SU-DHL-6 (cell line): ENCODE measurements at regions not wholly inside any gene's neighbourhood (a gene's known extent, or its start where the extent isn't known, plus 50 kb on each side); places are given as distances from the start of the nearest gene placed in this dataset.

Experiments used
- H2AFZ ChIP-seq: fragments of 200-600 bp; sonication (generic); 2 replicates; pipeline ENCODE4 v1.6.1; 2014; ENCODE audit warnings: low read depth, mild to moderate bottlenecking, moderate library complexity, mixed read lengths, antibody characterized with exemption, low read length; ENCODE audit not compliant: severe bottlenecking
- H3F3A ChIP-seq: fragments of 200-600 bp; shearing (Covaris generic); 2 replicates; pipeline ENCODE4 v1.6.0; 2016; ENCODE audit warnings: antibody characterized with exemption, mild to moderate bottlenecking; ENCODE audit not compliant: insufficient read depth
- H3K27ac ChIP-seq: fragments of 200-600 bp; sonication (generic); 2 replicates; pipeline ENCODE4 v1.5.1; 2016; ENCODE audit warnings: low read depth, mild to moderate bottlenecking, low read length, moderate library complexity, mixed read lengths
- H3K27me3 ChIP-seq: fragments of 200-600 bp; sonication (generic), shearing (Covaris generic); 2 replicates; pipeline ENCODE4 v1.6.0; 2014; ENCODE audit warnings: mild to moderate bottlenecking, low read length
- H3K36me3 ChIP-seq: fragments of 200-600 bp; sonication (generic); 2 replicates; pipeline ENCODE4 v1.6.1; 2014; ENCODE audit warnings: mild to moderate bottlenecking, low read length, mixed read lengths
- H3K4me2 ChIP-seq: fragments of 300-600, 200-600 bp; shearing (Covaris generic), sonication (generic); 2 replicates; pipeline ENCODE4 v1.6.0; 2014; ENCODE audit warnings: low read length, low read depth, mild to moderate bottlenecking; ENCODE audit not compliant: poor library complexity, severe bottlenecking
- H3K4me3 ChIP-seq: fragments of 200-600 bp; sonication (generic); 2 replicates; pipeline ENCODE4 v1.5.1; 2014; ENCODE audit warnings: antibody characterized with exemption, low read length, mild to moderate bottlenecking, mixed read lengths; ENCODE audit not compliant: insufficient read depth, poor library complexity, severe bottlenecking
- H3K79me2 ChIP-seq: fragments of 200-600 bp; sonication (generic); 2 replicates; pipeline ENCODE4 v1.6.1; 2014; ENCODE audit warnings: mild to moderate bottlenecking, low read length, moderate library complexity; ENCODE audit not compliant: insufficient read depth
- H3K9ac ChIP-seq: fragments of 200-600 bp; sonication (generic); 2 replicates; pipeline ENCODE4 v1.7.0; 2014; ENCODE audit warnings: mild to moderate bottlenecking, low read length
- H3K9me2 ChIP-seq: fragments of 200-600 bp; sonication (generic); replicated peaks from 2 replicates; pipeline ENCODE4 v1.6.1; 2014; ENCODE audit warnings: low read length; ENCODE audit not compliant: insufficient read depth
- H3K9me3 ChIP-seq: fragments of 200-600 bp; sonication (generic); 2 replicates; pipeline ENCODE4 v1.6.1; 2014; ENCODE audit warnings: low read length, mixed read lengths; ENCODE audit not compliant: insufficient read depth
- H4K20me1 ChIP-seq: fragments of 200-600 bp; sonication (generic); 2 replicates; pipeline ENCODE4 v1.6.1; 2014; ENCODE audit warnings: low read depth, mild to moderate bottlenecking, antibody characterized with exemption, low read length, moderate library complexity, mixed read lengths
- EZH2phosphoT487 ChIP-seq: fragments of 200-600 bp; sonication (generic), shearing (Covaris generic); conservative IDR thresholded peaks from 2 replicates; pipeline ENCODE4 v1.6.1; 2018; ENCODE audit warnings: mild to moderate bottlenecking, antibody characterized with exemption, low read length, moderate library complexity, mixed read lengths
- TF ChIP-seq, protein P1 (sequence below): fragments of 200-600 bp; sonication (generic); IDR thresholded peaks from one replicate; pipeline ENCODE4 v1.5.1; 2017; ENCODE audit warnings: antibody characterized with exemption, mild to moderate bottlenecking, low read length, moderate library complexity; ENCODE audit not compliant: insufficient read depth, poor library complexity, severe bottlenecking

DNA sequence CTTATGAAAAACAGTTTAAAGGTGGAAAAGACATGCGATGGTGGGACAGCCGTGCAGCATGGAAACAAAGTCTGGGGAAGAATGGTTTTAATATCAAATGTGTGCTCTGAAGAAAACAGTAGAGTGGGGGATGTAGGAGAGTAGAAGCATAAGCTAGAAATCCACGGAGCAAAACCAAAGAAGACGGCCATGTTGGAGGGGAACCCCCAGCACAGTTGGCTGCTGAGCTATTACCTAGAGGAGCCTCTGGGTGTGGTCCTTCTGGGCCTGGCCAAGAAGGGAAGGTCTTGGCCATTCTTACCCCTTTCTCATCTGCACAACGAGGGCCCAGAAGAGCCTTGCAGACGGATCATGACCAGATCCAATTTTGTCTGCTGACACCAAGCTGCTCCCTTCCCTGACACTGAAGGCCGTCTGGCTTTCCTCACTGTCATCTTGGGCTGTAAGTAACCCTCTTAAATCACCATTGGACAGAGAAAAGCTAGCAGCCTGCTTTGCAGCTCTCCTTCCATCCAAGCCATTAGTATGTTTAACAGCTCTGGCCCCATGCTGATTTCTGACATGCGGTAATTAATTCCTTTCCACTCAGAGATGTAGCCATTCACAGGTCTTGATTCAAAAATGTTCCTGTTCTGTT lies 189.5 kb downstream of the SEC61B start:
- TF ChIP-seq, protein P1, sequence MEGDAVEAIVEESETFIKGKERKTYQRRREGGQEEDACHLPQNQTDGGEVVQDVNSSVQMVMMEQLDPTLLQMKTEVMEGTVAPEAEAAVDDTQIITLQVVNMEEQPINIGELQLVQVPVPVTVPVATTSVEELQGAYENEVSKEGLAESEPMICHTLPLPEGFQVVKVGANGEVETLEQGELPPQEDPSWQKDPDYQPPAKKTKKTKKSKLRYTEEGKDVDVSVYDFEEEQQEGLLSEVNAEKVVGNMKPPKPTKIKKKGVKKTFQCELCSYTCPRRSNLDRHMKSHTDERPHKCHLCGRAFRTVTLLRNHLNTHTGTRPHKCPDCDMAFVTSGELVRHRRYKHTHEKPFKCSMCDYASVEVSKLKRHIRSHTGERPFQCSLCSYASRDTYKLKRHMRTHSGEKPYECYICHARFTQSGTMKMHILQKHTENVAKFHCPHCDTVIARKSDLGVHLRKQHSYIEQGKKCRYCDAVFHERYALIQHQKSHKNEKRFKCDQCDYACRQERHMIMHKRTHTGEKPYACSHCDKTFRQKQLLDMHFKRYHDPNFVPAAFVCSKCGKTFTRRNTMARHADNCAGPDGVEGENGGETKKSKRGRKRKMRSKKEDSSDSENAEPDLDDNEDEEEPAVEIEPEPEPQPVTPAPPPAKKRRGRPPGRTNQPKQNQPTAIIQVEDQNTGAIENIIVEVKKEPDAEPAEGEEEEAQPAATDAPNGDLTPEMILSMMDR: no peak
- no peak for TF ChIP-seq EZH2phosphoT487
- H3K79me2 ChIP-seq: no peaks in the 10 kb centered on the region
- no peaks in the 10 kb centered on the region for H3F3A ChIP-seq

DNA sequence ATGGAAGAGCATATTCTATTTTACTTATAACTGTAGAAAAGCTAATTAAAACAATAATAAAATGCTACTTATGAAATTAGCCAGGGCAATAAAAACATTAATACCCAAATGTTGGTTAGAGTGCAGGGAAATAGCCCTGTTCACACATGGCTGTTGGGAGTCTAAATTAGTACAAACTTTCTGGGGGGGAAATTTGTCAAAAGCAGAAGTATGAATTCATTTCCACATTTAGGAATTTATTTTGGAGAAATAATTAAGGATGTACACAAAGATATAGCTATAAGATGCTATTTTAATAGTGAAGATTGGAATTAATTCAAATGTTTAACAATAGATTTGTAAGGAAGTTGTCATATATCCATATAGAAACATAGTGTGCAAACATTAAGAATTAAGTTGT lies 190.5 kb downstream of the SEC61B start:
- Histone ChIP-seq H3K79me2 (no peaks in the 10 kb centered on the region), H4K20me1 (no peaks in the 10 kb centered on the region), H3K9me3 (no peaks in the 10 kb centered on the region), H3K27ac (no peak overlapping the region), H3K4me2 (no peak overlapping the region), H3F3A (no peaks in the 10 kb centered on the region), H3K27me3 (no peaks in the 10 kb centered on the region), H3K9ac (no peak overlapping the region), H2AFZ (no peak overlapping the region), H3K36me3 (no peaks in the 10 kb centered on the region), H3K4me3 (no peak overlapping the region), H3K9me2 (no peaks in the 10 kb centered on the region)
- TF ChIP-seq, protein P1: no peak
- no peak for TF ChIP-seq EZH2phosphoT487

More for the DNA sequence above, 189.5 kb downstream of the SEC61B start:
- H3K27ac ChIP-seq: no peak overlapping the region
- no peaks in the 10 kb centered on the region for H3K36me3 ChIP-seq
- H3K4me2 ChIP-seq: no peak overlapping the region
- H3K9me3 ChIP-seq: no peaks in the 10 kb centered on the region
- H3K4me3 ChIP-seq: no peak overlapping the region
- no peaks in the 10 kb centered on the region for H4K20me1 ChIP-seq
- H2AFZ ChIP-seq: no peak overlapping the region
- no peaks in the 10 kb centered on the region for H3K9me2 ChIP-seq
- no peak overlapping the region for H3K9ac ChIP-seq
- H3K27me3 ChIP-seq: no peaks in the 10 kb centered on the region

DNA sequence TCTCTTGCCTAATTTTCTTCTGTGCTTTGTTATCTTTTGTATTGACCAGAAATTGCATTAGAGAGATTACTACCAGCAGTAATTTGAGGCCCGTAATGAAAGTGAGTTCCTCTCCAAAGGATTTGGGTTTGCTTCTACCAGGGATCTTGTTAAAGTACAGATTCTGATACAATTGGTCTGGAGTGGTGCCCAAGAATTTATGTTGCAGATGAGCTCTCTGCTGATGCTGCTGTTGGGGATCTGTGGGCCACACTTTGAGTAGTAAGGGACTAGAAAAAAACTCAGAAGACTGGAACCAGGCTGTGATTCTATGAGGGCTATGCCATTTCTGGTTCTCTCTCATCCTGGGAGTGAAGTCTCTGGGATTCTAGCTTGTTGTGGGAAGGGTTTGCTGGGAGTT lies 192.2 kb downstream of the SEC61B start:
- H3F3A ChIP-seq: no peaks in the 10 kb centered on the region
- H3K9me2 ChIP-seq: no peaks in the 10 kb centered on the region
- no peak overlapping the region for H3K4me2 ChIP-seq
- H3K9ac ChIP-seq: no peak overlapping the region
- no peak overlapping the region for H2AFZ ChIP-seq
- TF ChIP-seq EZH2phosphoT487: no peak
- TF ChIP-seq, protein P1: no peak
- H3K9me3 ChIP-seq: no peaks in the 10 kb centered on the region
- H3K79me2 ChIP-seq: no peaks in the 10 kb centered on the region
- H3K4me3 ChIP-seq: no peak overlapping the region
- no peaks in the 10 kb centered on the region for H4K20me1 ChIP-seq
- no peak overlapping the region for H3K27ac ChIP-seq
- no peaks in the 10 kb centered on the region for H3K27me3 ChIP-seq
- H3K36me3 ChIP-seq: no peaks in the 10 kb centered on the region
